H1 (cell line): ENCODE measurements at regions not wholly inside any gene's neighbourhood (a gene's known extent, or its start where the extent isn't known, plus 50 kb on each side); places are given as distances from the start of the nearest gene placed in this dataset.
A peak's percentile ranks its signal among the peaks of the same experiment; 100 is the strongest.

Experiments used
- CTCF ChIA-PET: fragments of 300-600 bp; sonication (Branson Sonifier 250); formaldehyde crosslinking; loops from one replicate; lab custom pipeline; 2021; ENCODE audit not compliant: partially characterized antibody; lab: Charles Lee
- POLR2A ChIA-PET: fragments of 300-600 bp; sonication (Branson Sonifier 250); formaldehyde crosslinking; loops from one replicate; lab custom pipeline; 2021; ENCODE audit warnings: inconsistent platforms; ENCODE audit not compliant: partially characterized antibody; lab: Charles Lee
- DNase-seq, 2 experiments: peaks; one replicate each; pipeline versions ENCODE4 v3.0.0 to v3.0.0-alpha.2; 2010 to 2022; ENCODE audit warnings: low spot score in 2 of 2, low read depth in 1 of 2, mixed read lengths in 1 of 2
- FAIRE-seq: peaks from 2 replicates; lab custom pipeline; 2011; peaks lifted over from hg19 to GRCh38; lab: Jason Lieb, UNC
- H2AFZ ChIP-seq: 2 replicates; pipeline ENCODE4 v1.8.1; 2012; ENCODE audit warnings: low read length, inconsistent platforms
- H2AK5ac ChIP-seq: 2 replicates; pipeline ENCODE4 v1.6.1; 2013; ENCODE audit warnings: low read depth, low read length
- H2BK120ac ChIP-seq: replicated peaks from 2 replicates; pipeline ENCODE3; 2013; ENCODE audit warnings: low read depth, low read length, inconsistent platforms
- H2BK12ac ChIP-seq: 2 replicates; pipeline ENCODE4 v1.6.1; 2013; ENCODE audit warnings: low read depth, low read length
- H2BK15ac ChIP-seq: 2 replicates; pipeline ENCODE4 v1.6.1; 2013; ENCODE audit warnings: low read length
- H2BK20ac ChIP-seq: 2 replicates; pipeline ENCODE4 v1.6.1; 2013; ENCODE audit warnings: low read length
- H2BK5ac ChIP-seq: 2 replicates; pipeline ENCODE4 v1.6.1; 2013; ENCODE audit warnings: low read depth, low read length
- H3K14ac ChIP-seq: 2 replicates; pipeline ENCODE4 v1.6.1; 2013; ENCODE audit warnings: inconsistent platforms; ENCODE audit not compliant: insufficient read length
- H3K18ac ChIP-seq: 2 replicates; pipeline ENCODE4 v1.6.1; 2013; ENCODE audit warnings: low read length; ENCODE audit errors: extremely low read depth
- H3K23ac ChIP-seq: 2 replicates; pipeline ENCODE4 v1.6.1; 2013; ENCODE audit warnings: inconsistent platforms; ENCODE audit not compliant: insufficient read length
- H3K23me2 ChIP-seq: 2 replicates; pipeline ENCODE4 v1.6.1; 2013; ENCODE audit warnings: low read depth, low read length
- H3K27ac ChIP-seq: 2 replicates; pipeline ENCODE4 v1.6.1; 2011; ENCODE audit warnings: low read depth, low read length, inconsistent platforms
- H3K27me3 ChIP-seq, 4 experiments: replicated peaks in 1 of 4; 1 replicate in 1 of 4; 2 replicates in 3 of 4; pipeline versions ENCODE4 v1.6.1 to v1.8.1; 2011 to 2013; ENCODE audit warnings: low read length in 3 of 4, mild to moderate bottlenecking in 3 of 4, inconsistent platforms in 2 of 4, mixed read lengths in 2 of 4, moderate library complexity in 1 of 4; ENCODE audit not compliant: control insufficient read depth in 3 of 4, insufficient read depth in 3 of 4; ENCODE audit errors: extremely low read depth in 1 of 4
- H3K36me3 ChIP-seq, 4 experiments: 2 replicates each; pipeline versions ENCODE4 v1.6.1 to v1.8.1; 2011 to 2013; ENCODE audit warnings: mild to moderate bottlenecking in 4 of 4, low read length in 3 of 4, moderate library complexity in 2 of 4, control low read depth in 1 of 4, inconsistent platforms in 1 of 4; ENCODE audit not compliant: insufficient read depth in 4 of 4, control insufficient read depth in 2 of 4
- H3K4ac ChIP-seq: replicated peaks from 2 replicates; pipeline ENCODE3; 2013; ENCODE audit warnings: low read length, low read depth, mixed read lengths, inconsistent platforms; ENCODE audit not compliant: insufficient read length
- H3K4me1 ChIP-seq, 4 experiments: replicated peaks in 1 of 4; 1 replicate in 1 of 4; 2 replicates in 3 of 4; pipeline versions ENCODE4 v1.6.1 to v1.8.1; 2011 to 2013; ENCODE audit warnings: low read length in 3 of 4, inconsistent platforms in 2 of 4, mixed read lengths in 1 of 4; ENCODE audit not compliant: insufficient read depth in 4 of 4, control insufficient read depth in 3 of 4
- H3K4me2 ChIP-seq, 2 experiments: 2 replicates each; pipeline versions ENCODE4 v1.6.1 to v1.8.1; 2011 to 2013; ENCODE audit warnings: low read depth in 2 of 2, low read length in 2 of 2, control low read depth in 1 of 2, inconsistent platforms in 1 of 2, mild to moderate bottlenecking in 1 of 2; ENCODE audit not compliant: insufficient read depth in 1 of 2
- H3K4me3 ChIP-seq, 4 experiments: fragments of 200-600, 300-600 bp in 1 of 4; sonication (generic), shearing (Covaris generic), sonication (Bioruptor Twin) in 1 of 4; 2 replicates each; pipeline versions ENCODE4 v1.5.1 to v1.8.1; 2011 to 2016; ENCODE audit warnings: low read length in 4 of 4, low read depth in 3 of 4, control low read depth in 2 of 4, inconsistent platforms in 2 of 4, mild to moderate bottlenecking in 2 of 4, mixed read lengths in 1 of 4, moderate library complexity in 1 of 4; ENCODE audit not compliant: insufficient read depth in 2 of 4; ENCODE audit errors: extremely low read depth in 1 of 4
- H3K56ac ChIP-seq: replicated peaks from 2 replicates; pipeline ENCODE3; 2013; ENCODE audit warnings: low read depth, mild to moderate bottlenecking, mixed read lengths, low read length, inconsistent platforms; ENCODE audit not compliant: insufficient read length
- H3K79me1 ChIP-seq: 2 replicates; pipeline ENCODE4 v1.6.1; 2013; ENCODE audit warnings: low read depth, low read length, control low read depth
- H3K79me2 ChIP-seq, 2 experiments: 2 replicates each; pipeline versions ENCODE4 v1.6.1 to v1.8.1; 2012 to 2013; ENCODE audit warnings: low read length in 2 of 2, mild to moderate bottlenecking in 2 of 2, inconsistent platforms in 1 of 2; ENCODE audit not compliant: insufficient read depth in 2 of 2, control insufficient read depth in 1 of 2
- H3K9ac ChIP-seq, 4 experiments: replicated peaks in 1 of 4; 1 replicate in 1 of 4; 2 replicates in 3 of 4; pipeline versions ENCODE4 v1.6.1 to v1.8.1; 2011 to 2013; ENCODE audit warnings: low read depth in 3 of 4, low read length in 3 of 4, control low read depth in 2 of 4, mild to moderate bottlenecking in 2 of 4, moderate library complexity in 2 of 4, inconsistent platforms in 1 of 4; ENCODE audit errors: extremely low read depth in 1 of 4
- H3K9me3 ChIP-seq, 2 experiments: 2 replicates each; pipeline versions ENCODE4 v1.6.1 to v1.8.1; 2012 to 2013; ENCODE audit warnings: mild to moderate bottlenecking in 2 of 2, moderate library complexity in 2 of 2, control low read depth in 1 of 2, inconsistent platforms in 1 of 2, low read depth in 1 of 2, low read length in 1 of 2, mixed read lengths in 1 of 2; ENCODE audit not compliant: insufficient read depth in 2 of 2
- H4K20me1 ChIP-seq, 2 experiments: replicated peaks in 1 of 2; 2 replicates each; pipeline versions ENCODE3 to v1.8.1; 2011 to 2013; ENCODE audit warnings: inconsistent platforms in 2 of 2, low read length in 2 of 2, mild to moderate bottlenecking in 1 of 2; ENCODE audit not compliant: insufficient read depth in 2 of 2, control insufficient read depth in 1 of 2
- H4K5ac ChIP-seq: 2 replicates; pipeline ENCODE4 v1.6.1; 2013; ENCODE audit warnings: low read length, low read depth, mixed read lengths, inconsistent platforms; ENCODE audit not compliant: insufficient read length
- H4K8ac ChIP-seq: 2 replicates; pipeline ENCODE4 v1.8.0; 2013; ENCODE audit warnings: mild to moderate bottlenecking, moderate library complexity, low read length, inconsistent platforms; ENCODE audit not compliant: insufficient read depth; ENCODE audit errors: extremely low read depth
- H4K91ac ChIP-seq: replicated peaks from 2 replicates; pipeline ENCODE3; 2013; ENCODE audit warnings: low read length, mixed read lengths, inconsistent platforms; ENCODE audit not compliant: insufficient read length
- SIRT6 ChIP-seq: IDR thresholded peaks from one replicate; pipeline ENCODE4 v1.7.1; 2012; ENCODE audit warnings: low read length, inconsistent platforms
- WGBS, 2 experiments: shearing (Covaris generic) in 1 of 2; methylation state at CpG; one replicate each; pipeline versions ENCODE4 v1.1.6 to v1.1.7; 2013 to 2015; ENCODE audit warnings: low lambda C conversion rate in 2 of 2, mixed read lengths in 2 of 2, inconsistent platforms in 1 of 2, low coverage in 1 of 2, missing lambda C conversion rate in 1 of 2; ENCODE audit not compliant: insufficient replicate concordance in 2 of 2, insufficient coverage in 1 of 2, insufficient read length in 1 of 2; ENCODE audit errors: extremely low coverage in 1 of 2, missing lambda C conversion rate in 1 of 2; 5-methylcytosine and 5-hydroxymethylcytosine counted together

DNA sequence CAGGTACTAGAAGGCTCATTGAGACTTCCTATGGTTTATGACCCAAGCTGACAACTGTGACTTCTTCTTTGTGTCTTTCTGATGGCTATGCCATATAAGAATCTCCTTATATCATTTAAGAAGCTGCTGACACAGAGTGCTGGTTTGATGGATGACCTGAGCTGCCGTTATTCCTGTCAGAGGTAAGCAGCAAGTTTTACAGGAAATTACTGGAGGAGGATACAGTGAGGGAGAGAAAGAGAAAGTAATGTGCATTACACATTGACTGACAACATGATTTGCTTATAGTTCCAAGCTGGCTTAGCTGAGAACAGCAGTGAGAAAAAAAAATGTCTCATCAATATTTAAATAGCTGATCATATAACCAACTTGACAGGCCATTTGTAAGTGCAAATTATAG, 981.4 kb downstream of the FSCB start:
- Histone ChIP-seq H2AK5ac (no peak overlapping the region), H3K23me2 (no peaks in the 10 kb centered on the region), H3K4me1 (no peaks in the 10 kb centered on the region), H2AFZ (0 out of 2 replicates have a peak overlapping the region, but pooled peaks have one; percentile 38), H4K20me1 (no peaks in the 10 kb centered on the region), H2BK120ac (no peak overlapping the region), H4K5ac (no peak overlapping the region), H3K9ac (no peak overlapping the region), H3K27ac (no peak overlapping the region), H3K18ac (no peak overlapping the region), H2BK5ac (no peak overlapping the region), H3K4me2 (no peak overlapping the region), H2BK20ac (no peak overlapping the region), H3K56ac (no peak overlapping the region), H3K27me3 (no peaks in the 10 kb centered on the region), H3K14ac (no peak overlapping the region), H4K8ac (no peak overlapping the region), H3K4me3 (no peak overlapping the region), H3K9me3 (no peaks in the 10 kb centered on the region), H4K91ac (no peak overlapping the region), H2BK15ac (no peak overlapping the region), H3K4ac (no peak overlapping the region), H3K36me3 (no peaks in the 10 kb centered on the region), H3K79me1 (no peaks in the 10 kb centered on the region), H2BK12ac (no peak overlapping the region), H3K79me2 (no peaks in the 10 kb centered on the region), H3K23ac (no peak overlapping the region)
- POLR2A ChIA-PET: no interaction called here
- 93% methylated on average over 1 of the region's 1 CpG; no CpG with 5 or more reads in 1 of the 2 experiments for WGBS, 2 experiments
- no peak for FAIRE-seq
- no peak for TF ChIP-seq SIRT6
- CTCF ChIA-PET: interaction anchor here (0.6 to 1.3 kb wide), 5 partner anchors 13 to 256 kb away, joined by 3 to 5 read pairs (median 4); no protein-coding TSS in a partner anchor
- DNase-seq: no peak
